Upper lobe of right lung (tissue), 1 donor: ENCODE measurements at regions not wholly inside any gene's neighbourhood (a gene's known extent, or its start where the extent isn't known, plus 50 kb on each side); places are given as distances from the start of the nearest gene placed in this dataset.
"Not testable (repeated sequence)": the region's sequence is repeated elsewhere in the genome, so short reads cannot be mapped to it uniquely, and the experiment has no call there.

Experiments used
- ATAC-seq: fragments of 200-7000 bp; cut with Tn5 transposase; one replicate; pipeline ENCODE4 v1.9.1; 2020; ENCODE audit warnings: mild to moderate bottlenecking, moderate library complexity
- DNase-seq: peaks from one replicate; pipeline ENCODE4 v3.0.0-alpha.2; 2020
- H3K27ac ChIP-seq: fragments of 200-600 bp; one replicate; pipeline ENCODE4 v1.8.0; 2022
- H3K27me3 ChIP-seq: fragments of 200-600 bp; one replicate; pipeline ENCODE4 v1.8.0; 2022; ENCODE audit warnings: mild to moderate bottlenecking
- H3K36me3 ChIP-seq: fragments of 200-600 bp; one replicate; pipeline ENCODE4 v1.8.0; 2022
- H3K4me1 ChIP-seq: fragments of 200-600 bp; one replicate; pipeline ENCODE4 v1.8.0; 2022
- H3K4me3 ChIP-seq: fragments of 200-600 bp; one replicate; pipeline ENCODE4 v1.8.0; 2022; ENCODE audit warnings: mild to moderate bottlenecking
- H3K9me3 ChIP-seq: fragments of 200-600 bp; one replicate; pipeline ENCODE4 v1.8.0; 2022
- intact Hi-C: fragments of 100-400 bp; cut with DNase I; formaldehyde crosslinking; loops from one replicate; pipeline ENCODE4 v1.11.0; 2022
- TF ChIP-seq, protein P1 (sequence below): fragments of 200-600 bp; IDR thresholded peaks from one replicate; pipeline ENCODE4 v1.8.0; 2022; ENCODE audit warnings: antibody characterized with exemption
- donor health status: DM: no; HTN: yes; CAD: no; lungs with severe emphysema.

DNA sequence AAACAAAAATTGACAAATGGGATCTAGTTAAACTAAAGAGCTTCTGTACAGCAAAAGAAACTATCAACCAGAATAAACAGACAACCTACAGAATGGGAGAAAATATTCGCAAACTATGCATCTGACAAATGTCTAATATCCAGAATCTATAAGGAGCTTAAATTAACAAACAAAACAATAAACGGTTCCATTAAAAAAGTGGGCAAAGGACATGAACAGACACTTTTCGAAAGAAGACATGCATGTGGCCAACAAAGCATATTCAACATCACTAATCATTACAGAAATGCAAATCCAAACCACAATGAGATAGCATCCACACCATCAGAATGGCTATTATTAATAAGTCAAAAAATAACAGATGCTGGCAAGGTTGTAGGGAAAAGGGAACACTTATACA is 50.5 kb upstream of the MED13L start:
- H3K4me3 ChIP-seq, DNase-seq, H3K27ac ChIP-seq, ATAC-seq, intact Hi-C loops, H3K36me3 ChIP-seq, H3K9me3 ChIP-seq, H3K27me3 ChIP-seq, H3K4me1 ChIP-seq: not testable (repeated sequence)

DNA sequence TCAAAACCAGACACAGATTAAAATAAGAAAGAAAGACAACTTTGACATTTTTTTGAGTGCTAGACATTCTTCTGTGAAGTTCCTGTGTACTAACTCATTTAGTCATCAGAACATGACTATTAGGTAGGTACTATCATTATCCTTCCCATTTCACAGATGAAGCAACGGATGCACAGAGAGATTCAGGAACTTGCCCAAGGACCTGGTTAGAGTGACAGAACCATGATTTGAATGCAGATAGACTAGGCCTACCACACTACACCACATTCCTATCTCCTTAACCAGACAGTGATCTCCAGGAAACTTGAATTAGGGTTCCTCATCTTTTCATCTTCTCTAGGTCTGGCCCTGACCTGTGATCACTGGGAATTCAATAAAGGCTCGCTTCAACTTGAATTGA is 54.4 kb upstream of the MED13L start:
- ATAC-seq = peak; percentile 31
- H3K4me3 ChIP-seq = no peak overlapping the region
- no peak for DNase-seq
- H3K36me3 ChIP-seq = no peaks in the 10 kb centered on the region
- H3K27ac ChIP-seq = no peak overlapping the region
- H3K27me3 ChIP-seq = no peaks in the 10 kb centered on the region
- intact Hi-C loops = no loop called here
- no peaks in the 10 kb centered on the region for H3K9me3 ChIP-seq
- TF ChIP-seq, protein P1, sequence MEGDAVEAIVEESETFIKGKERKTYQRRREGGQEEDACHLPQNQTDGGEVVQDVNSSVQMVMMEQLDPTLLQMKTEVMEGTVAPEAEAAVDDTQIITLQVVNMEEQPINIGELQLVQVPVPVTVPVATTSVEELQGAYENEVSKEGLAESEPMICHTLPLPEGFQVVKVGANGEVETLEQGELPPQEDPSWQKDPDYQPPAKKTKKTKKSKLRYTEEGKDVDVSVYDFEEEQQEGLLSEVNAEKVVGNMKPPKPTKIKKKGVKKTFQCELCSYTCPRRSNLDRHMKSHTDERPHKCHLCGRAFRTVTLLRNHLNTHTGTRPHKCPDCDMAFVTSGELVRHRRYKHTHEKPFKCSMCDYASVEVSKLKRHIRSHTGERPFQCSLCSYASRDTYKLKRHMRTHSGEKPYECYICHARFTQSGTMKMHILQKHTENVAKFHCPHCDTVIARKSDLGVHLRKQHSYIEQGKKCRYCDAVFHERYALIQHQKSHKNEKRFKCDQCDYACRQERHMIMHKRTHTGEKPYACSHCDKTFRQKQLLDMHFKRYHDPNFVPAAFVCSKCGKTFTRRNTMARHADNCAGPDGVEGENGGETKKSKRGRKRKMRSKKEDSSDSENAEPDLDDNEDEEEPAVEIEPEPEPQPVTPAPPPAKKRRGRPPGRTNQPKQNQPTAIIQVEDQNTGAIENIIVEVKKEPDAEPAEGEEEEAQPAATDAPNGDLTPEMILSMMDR = no peak
- no peaks in the 10 kb centered on the region for H3K4me1 ChIP-seq

DNA sequence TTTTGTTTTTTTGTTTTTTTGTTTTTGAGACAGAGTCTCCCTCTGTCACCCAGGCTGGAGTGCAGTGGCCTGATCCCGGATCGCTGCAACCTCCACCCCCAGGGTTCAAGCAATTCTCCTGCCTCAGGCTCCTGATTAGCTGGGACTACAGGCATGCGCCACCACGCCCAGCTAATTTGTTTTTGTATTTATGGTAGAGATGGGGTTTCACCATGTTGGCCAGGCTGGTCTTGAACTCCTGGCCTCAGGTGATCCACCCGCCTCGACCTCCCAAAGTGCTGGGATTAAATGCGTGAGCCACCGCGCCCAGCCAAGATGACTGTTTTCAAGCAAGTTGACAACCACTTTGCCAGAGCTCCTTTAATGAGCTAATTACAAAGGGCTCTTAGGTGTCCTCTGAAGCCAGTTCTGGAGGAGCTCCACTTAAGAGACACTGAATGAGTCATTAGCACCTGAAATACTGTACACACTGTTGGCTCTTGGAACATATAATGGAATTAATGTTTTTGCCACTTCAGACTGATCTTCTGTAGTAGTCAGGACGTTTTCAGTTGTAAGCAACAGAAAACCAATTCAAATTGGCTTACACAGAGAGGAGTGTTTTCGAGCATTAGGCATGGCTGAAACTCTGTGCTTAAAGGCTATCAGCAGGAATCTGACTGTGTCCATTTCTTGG is 55.4 kb upstream of the MED13L start:
- no peak overlapping the region for H3K4me3 ChIP-seq
- peak; percentile 56 for ATAC-seq

DNA sequence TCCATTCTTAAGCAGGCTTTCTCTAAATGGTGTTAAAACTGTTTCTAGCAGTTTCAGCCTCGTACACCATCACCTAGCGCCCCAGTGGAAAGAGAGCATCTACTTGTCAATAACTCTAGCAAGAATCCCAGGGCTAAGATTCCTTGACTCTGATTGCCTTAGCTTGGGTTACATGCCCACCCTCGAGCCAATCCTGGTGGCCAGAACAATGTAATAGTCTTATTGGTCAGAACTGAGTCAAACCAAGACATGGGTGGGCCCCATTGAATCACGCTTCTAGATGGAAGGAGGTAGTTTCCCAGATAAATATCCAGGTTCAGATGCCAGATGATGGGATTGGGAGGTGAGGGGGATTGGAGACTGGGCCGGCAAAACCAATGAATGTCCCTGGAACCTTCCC is 55.9 kb upstream of the MED13L start:
- Histone ChIP-seq H3K27me3 (no peaks in the 10 kb centered on the region), H3K36me3 (no peaks in the 10 kb centered on the region), H3K4me1 (no peaks in the 10 kb centered on the region), H3K9me3 (no peaks in the 10 kb centered on the region), H3K4me3 (no peak overlapping the region), H3K27ac (no peak overlapping the region)
- ATAC-seq = no peak
- intact Hi-C loops = no loop called here
- DNase-seq = no peak
- TF ChIP-seq, protein P1 = no peak

More for the DNA sequence above, 55.4 kb upstream of the MED13L start:
- no peak overlapping the region for H3K27ac ChIP-seq
- no peak for DNase-seq
- no peaks in the 10 kb centered on the region for H3K4me1 ChIP-seq
- H3K36me3 ChIP-seq = no peaks in the 10 kb centered on the region
- H3K9me3 ChIP-seq = no peaks in the 10 kb centered on the region
- intact Hi-C loops = no loop called here
- H3K27me3 ChIP-seq = no peaks in the 10 kb centered on the region
- TF ChIP-seq, protein P1 = no peak

DNA sequence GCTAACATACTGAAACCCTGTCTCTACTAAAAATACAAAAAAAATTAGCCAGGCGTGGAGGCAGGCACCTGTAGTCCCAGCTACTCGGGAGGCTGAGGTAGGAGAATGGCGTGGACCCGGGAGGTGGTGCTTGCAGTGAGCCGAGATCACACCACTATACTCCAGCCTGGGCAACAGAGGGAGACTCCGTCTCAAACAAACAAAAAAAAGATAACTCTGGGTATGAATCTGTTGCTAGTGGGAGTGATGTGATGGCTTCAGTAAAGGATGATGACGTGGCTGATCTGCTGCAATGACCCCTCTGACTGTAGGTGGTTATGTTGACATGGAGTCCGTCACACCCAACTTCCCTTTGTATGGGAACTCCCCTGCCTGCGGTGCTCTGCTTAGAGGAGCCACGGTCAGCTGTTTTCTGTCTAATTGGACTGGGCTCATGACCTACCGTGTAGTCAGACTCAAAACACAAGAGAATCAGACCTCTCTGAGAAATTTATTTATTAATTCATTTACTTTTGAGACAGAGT is 59.1 kb upstream of the MED13L start:
- TF ChIP-seq, protein P1 = no peak
- no peak overlapping the region for H3K27ac ChIP-seq
- peak; percentile 85 for ATAC-seq
- H3K4me3 ChIP-seq = no peak overlapping the region
- no peaks in the 10 kb centered on the region for H3K9me3 ChIP-seq
- no peaks in the 10 kb centered on the region for H3K4me1 ChIP-seq
- H3K36me3 ChIP-seq = no peaks in the 10 kb centered on the region
- no peak for DNase-seq
- no peaks in the 10 kb centered on the region for H3K27me3 ChIP-seq
- intact Hi-C loops = no loop called here

DNA sequence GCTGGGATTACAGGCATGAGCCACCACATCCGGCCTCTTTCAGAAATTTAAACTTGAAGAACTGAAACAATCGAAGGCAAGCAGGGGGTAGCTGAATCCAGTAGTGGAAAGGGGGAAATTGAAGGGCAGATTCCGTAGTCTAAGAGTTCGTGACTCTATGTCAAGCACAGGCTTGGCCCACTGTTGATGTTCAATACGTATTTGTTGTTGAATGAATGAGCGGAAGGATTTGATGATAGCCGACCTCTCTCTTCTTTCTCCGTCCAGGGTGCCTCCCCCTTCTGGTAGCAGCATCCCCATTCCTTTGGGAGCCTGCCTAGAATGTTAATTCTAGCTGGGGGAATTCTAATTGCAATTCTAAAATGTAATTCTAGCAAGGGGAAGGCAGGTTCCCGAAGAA is 59.8 kb upstream of the MED13L start:
- intact Hi-C loops = no loop called here
- Histone ChIP-seq H3K4me1 (no peaks in the 10 kb centered on the region), H3K36me3 (no peaks in the 10 kb centered on the region), H3K4me3 (no peak overlapping the region), H3K27me3 (no peaks in the 10 kb centered on the region), H3K27ac (no peak overlapping the region), H3K9me3 (no peaks in the 10 kb centered on the region)
- no peak for DNase-seq
- TF ChIP-seq, protein P1 = no peak
- ATAC-seq = no peak
